ENCODE measurements at regions not wholly inside any gene's neighbourhood (a gene's known extent, or its start where the extent isn't known, plus 50 kb on each side); places are given as distances from the start of the nearest gene placed in this dataset.

DNA sequence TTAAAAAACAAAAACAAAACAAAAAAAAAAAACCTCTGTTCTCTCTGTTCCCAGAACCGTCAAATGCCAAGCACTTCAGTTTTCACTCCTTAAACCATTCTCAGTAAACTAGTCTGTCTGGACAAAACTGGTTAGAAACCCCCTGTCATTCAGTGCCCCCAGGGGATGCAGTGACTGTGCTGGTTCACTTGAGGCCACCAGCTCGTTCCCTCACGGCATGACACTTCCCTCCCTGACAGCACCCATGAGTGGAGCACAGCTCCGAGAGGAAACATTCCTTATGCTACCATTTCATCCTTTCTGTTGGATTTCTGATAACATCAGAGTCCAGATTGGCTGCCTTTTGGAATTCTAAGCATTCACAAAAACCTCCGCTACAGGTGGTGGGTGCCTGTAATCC, 244.0 kb upstream of the TPM1 start:
- Histone ChIP-seq H3K4me2 (ENCODE audit: low read length) (no peak overlapping the region), H3K9me2 (ENCODE audit: insufficient read depth, low read length) (no peaks in the 10 kb centered on the region), H4K20me1 (ENCODE audit: insufficient read depth, low read length) (no peaks in the 10 kb centered on the region), H3K79me2 (ENCODE audit: insufficient read depth, low read depth, low read length) (no peaks in the 10 kb centered on the region), H3K4me1 (ENCODE audit: insufficient read depth, low read length, poor library complexity, severe bottlenecking) (no peaks in the 10 kb centered on the region), H3K27ac (ENCODE audit: low read depth, low read length, poor library complexity, severe bottlenecking) (no peak overlapping the region), H3K4me3 (ENCODE audit: low read depth, low read length, poor library complexity, severe bottlenecking) (no peak overlapping the region), H2AFZ (ENCODE audit: low read length) (no peak overlapping the region), H3K9me3 (ENCODE audit: low read length) (no peaks in the 10 kb centered on the region), H3K36me3 (ENCODE audit: insufficient read depth, low read length) (no peaks in the 10 kb centered on the region)
- POLR2A ChIA-PET = no interaction called here
- no peak for DNase-seq (ENCODE audit: low spot score)
- TF ChIP-seq EZH2phosphoT487 (IDR thresholded peaks at IDR 0.05; ENCODE audit: borderline replicate concordance, low read depth, low read length) = no peak
- TF ChIP-seq CTCF (conservative IDR thresholded peaks at IDR 0.05; ENCODE audit: low read length) = no peak
- intact Hi-C loops (cut with micrococcal nuclease; ENCODE audit: unreplicated experiment) = no loop called here
- CTCF ChIA-PET (ENCODE audit: unreplicated experiment) = no interaction called here
- BruUV-seq (replicated peaks) = no TSS peak

DNA sequence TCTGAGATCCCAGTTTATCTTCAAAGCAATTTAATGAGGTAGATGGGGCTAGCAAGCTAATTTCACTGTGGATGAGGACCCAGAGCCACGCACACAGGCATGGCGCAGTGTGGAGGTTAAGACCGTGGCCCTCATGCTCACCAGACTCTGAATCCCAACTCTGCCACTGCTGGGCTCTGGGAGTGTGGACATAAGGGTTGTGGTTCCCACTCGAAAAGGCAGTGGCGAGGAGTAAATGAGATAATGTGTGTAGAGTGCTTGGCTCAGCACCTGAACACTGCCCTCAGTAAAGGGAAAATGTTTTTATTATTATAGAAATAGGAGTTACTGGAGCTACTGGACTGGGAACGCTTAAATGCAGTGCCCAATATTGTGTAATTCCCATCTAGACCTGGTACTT, 243.5 kb upstream of the TPM1 start:
- Histone ChIP-seq H3K9me3 (ENCODE audit: low read length) (no peaks in the 10 kb centered on the region), H4K20me1 (ENCODE audit: insufficient read depth, low read length) (no peaks in the 10 kb centered on the region), H3K4me2 (ENCODE audit: low read length) (no peak overlapping the region), H3K9me2 (ENCODE audit: insufficient read depth, low read length) (no peaks in the 10 kb centered on the region), H3K27ac (ENCODE audit: low read depth, low read length, poor library complexity, severe bottlenecking) (no peak overlapping the region), H3K36me3 (ENCODE audit: insufficient read depth, low read length) (no peaks in the 10 kb centered on the region), H3K4me1 (ENCODE audit: insufficient read depth, low read length, poor library complexity, severe bottlenecking) (no peaks in the 10 kb centered on the region), H3K79me2 (ENCODE audit: insufficient read depth, low read depth, low read length) (no peaks in the 10 kb centered on the region), H3K4me3 (ENCODE audit: low read depth, low read length, poor library complexity, severe bottlenecking) (no peak overlapping the region), H2AFZ (ENCODE audit: low read length) (no peak overlapping the region)
- no peak for DNase-seq (ENCODE audit: low spot score)
- POLR2A ChIA-PET = no interaction called here
- TF ChIP-seq EZH2phosphoT487 (IDR thresholded peaks at IDR 0.05; ENCODE audit: borderline replicate concordance, low read depth, low read length) = no peak
- TF ChIP-seq CTCF (conservative IDR thresholded peaks at IDR 0.05; ENCODE audit: low read length) = no peak
- intact Hi-C loops (cut with micrococcal nuclease; ENCODE audit: unreplicated experiment) = no loop called here
- BruUV-seq (replicated peaks) = no TSS peak
- CTCF ChIA-PET (ENCODE audit: unreplicated experiment) = no interaction called here

DNA sequence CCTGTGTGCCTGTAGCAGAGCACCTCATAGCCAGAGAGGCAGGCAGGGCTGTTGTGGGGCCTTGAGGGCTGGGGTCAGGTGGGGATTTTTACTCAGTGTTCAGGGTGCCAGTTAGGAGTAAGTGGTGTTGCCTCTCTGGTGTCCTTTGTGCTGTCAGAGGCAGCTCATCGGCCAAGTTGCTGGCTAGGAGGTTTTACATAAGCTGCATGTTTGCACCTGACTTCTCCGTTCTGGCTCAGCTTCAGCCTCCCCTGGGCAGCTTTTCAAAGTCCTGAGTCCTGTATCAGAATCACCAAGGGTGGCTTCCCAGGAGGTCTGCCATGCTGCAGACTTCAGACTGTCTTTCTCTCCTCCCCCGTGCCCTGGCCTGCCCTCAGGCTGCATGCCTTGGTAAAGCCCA, 242.6 kb upstream of the TPM1 start:
- Histone ChIP-seq H2AFZ (ENCODE audit: low read length) (no peak overlapping the region), H3K9me3 (ENCODE audit: low read length) (no peaks in the 10 kb centered on the region), H3K9me2 (ENCODE audit: insufficient read depth, low read length) (no peaks in the 10 kb centered on the region), H3K27ac (ENCODE audit: low read depth, low read length, poor library complexity, severe bottlenecking) (no peak overlapping the region), H3K36me3 (ENCODE audit: insufficient read depth, low read length) (no peaks in the 10 kb centered on the region), H3K4me1 (ENCODE audit: insufficient read depth, low read length, poor library complexity, severe bottlenecking) (no peaks in the 10 kb centered on the region), H3K79me2 (ENCODE audit: insufficient read depth, low read depth, low read length) (no peaks in the 10 kb centered on the region), H3K4me3 (ENCODE audit: low read depth, low read length, poor library complexity, severe bottlenecking) (no peak overlapping the region), H4K20me1 (ENCODE audit: insufficient read depth, low read length) (no peaks in the 10 kb centered on the region), H3K4me2 (ENCODE audit: low read length) (no peak overlapping the region)
- ChIA-PET CTCF (ENCODE audit: unreplicated experiment) (no interaction called here), POLR2A (no interaction called here)
- no peak for DNase-seq (ENCODE audit: low spot score)
- no TSS peak for BruUV-seq (replicated peaks)
- TF ChIP-seq EZH2phosphoT487 (IDR thresholded peaks at IDR 0.05; ENCODE audit: borderline replicate concordance, low read depth, low read length) (no peak), CTCF (conservative IDR thresholded peaks at IDR 0.05; ENCODE audit: low read length) (no peak)
- intact Hi-C loops (cut with micrococcal nuclease; ENCODE audit: unreplicated experiment) = no loop called here
